HG03460 (cell line): ENCODE measurements at regions not wholly inside any gene's neighbourhood (a gene's known extent, or its start where the extent isn't known, plus 50 kb on each side); places are given as distances from the start of the nearest gene placed in this dataset.

Experiments used
- ATAC-seq: cut with Tn5 transposase; IDR thresholded peaks from one replicate; pipeline ENCODE4 v1.9.1; 2021; ENCODE audit not compliant: unreplicated experiment

DNA sequence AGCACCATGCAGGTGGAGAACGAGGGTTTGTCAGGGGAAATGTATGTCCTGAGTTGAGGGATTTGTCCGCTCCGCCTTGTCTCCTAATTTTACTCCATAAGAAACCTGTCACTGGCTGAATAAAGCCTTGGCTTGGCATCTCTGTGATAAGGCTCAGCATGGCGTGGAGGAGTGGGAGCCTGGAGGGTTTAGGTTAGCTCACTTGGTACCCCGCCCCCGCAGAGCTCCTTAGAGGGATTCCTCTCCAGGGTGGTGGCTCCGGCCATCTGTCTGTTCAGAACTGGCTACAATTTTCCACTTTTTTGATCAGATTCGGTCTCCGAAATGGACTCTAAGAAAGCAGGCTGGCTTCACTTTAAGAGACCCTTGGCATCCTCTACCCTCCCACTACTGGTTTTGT, 192.2 kb upstream of the SYNDIG1 start:
- no peak for ATAC-seq

DNA sequence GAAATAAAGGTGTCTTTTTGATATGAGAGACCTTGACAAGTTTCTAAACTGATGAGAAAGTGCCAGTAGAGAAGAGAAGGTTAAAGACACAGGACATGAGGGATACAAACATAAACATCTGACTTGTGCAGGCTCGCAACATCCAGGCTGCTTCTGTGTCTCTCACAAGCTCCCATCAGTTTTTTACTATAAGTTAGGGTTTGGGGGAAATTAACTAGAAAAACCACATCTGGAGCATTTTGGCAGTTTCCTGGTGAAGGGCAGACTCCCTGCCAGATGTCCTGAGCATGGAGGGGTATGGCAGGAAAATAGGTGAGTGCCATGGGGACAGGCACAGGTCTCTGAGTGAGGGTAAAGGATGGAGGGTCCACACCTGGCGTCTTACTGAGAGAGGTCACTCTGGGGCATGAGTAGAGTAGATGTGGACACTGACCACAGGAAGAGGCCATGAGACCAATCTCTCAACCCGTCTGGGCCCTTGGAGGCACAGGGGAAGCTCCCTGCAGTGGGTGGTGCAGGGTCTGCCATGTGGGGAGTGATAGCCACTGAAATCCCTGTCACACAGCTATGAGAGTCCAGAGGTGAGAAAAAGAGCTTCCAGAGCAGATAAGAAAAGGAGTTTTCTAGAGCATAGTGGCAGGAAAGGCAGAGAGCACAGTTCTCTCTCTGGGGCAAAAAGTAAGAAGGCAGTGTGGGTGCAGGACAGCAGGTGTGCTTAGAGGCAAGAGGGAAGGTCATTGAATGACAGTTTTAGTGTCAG, 193.3 kb upstream of the SYNDIG1 start:
- no peak for ATAC-seq

DNA sequence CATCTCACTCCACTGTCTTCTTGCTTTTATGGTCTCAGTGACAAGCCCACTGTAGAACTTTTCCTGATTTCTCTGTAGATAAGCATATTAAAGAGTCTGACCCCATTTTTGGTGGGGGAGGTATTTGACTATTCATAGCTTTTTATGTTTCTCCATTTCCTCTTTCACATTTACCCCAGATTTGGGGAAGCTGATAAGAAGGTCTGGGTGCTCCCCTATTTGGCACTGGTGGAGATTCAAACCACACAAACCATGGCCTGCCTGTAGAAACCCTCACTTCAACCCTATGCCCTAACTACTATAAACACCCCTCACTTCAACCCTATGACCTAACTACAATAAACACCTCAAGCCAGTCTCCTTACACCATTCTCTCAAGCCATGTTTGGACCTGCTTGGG, 196.2 kb upstream of the SYNDIG1 start:
- no peak for ATAC-seq

DNA sequence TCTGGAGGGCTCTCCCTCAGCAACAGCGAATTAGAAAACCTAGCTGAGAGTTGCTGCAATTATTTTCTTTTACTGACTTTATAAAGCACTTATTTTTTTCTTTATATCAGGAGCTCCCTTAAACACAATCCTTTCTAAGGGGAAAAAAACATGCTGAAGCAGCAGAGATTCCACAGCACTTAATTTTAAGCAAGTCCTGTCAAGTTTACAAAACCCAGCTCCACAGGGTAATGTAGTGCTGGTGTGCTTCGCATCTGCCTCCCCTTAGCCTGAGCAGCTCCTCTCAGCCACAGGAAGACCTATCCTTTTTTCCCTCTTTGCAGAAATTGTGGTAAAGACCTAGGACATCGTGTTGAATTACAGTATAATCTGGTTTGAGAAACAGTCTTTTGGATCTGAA, 208.1 kb upstream of the SYNDIG1 start:
- no peak for ATAC-seq

DNA sequence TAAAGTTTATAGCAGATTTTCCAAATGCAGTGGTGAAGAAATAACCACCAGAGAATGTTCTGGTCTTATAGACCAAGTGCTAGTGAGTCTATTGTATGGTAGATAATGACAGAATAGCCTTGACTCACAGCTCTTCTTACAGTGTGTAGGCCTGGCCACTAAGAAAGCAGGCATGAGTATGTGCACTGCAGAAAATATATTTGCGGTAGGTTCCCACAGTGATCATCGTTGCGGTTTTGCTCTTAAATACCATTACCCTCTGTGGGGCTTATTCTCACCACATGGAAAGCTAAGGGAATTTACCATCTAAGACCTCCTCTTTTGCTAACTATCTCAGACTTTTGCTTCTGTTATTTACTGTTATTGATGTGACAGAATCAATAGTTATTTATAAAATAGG, 212.3 kb upstream of the SYNDIG1 start:
- no peak for ATAC-seq

DNA sequence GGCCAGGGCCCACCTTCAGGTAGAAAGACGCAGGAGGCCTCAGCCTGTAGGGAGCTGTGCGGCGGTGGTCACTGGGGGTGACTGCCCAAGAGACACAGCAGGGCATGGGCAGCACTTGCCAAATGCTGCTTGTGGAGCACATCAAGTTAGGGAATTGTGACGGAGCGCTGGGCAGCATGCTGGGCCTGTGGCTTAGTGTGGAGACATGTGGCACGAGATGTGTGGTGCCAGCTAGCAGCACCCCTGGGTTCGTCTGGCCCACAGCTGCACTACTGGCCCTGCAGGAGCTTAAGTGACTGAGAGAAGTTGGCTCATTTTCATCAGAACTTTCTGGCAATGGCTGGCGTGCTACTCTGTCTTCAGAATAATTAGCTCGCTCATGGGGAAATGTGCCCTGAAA, 213.1 kb upstream of the SYNDIG1 start:
- no peak for ATAC-seq

DNA sequence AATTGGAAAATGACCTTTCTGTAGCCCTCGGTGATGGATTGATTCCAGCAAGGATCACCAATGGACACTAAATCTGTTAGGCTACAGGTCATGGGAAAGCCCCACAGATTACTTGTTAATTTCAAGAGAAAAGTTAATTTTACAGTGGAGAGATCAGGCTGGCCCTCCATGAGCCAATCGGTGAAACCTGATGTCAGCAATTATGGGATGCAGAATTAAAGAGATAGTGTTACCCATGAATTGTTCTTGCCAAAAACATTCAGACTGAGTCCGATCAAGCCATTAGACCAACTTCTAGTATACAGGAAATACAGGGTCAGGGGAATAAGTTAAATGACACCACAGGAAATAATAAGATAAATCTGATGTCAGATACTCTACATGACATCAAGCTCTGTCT, 214.9 kb upstream of the SYNDIG1 start:
- no peak for ATAC-seq

DNA sequence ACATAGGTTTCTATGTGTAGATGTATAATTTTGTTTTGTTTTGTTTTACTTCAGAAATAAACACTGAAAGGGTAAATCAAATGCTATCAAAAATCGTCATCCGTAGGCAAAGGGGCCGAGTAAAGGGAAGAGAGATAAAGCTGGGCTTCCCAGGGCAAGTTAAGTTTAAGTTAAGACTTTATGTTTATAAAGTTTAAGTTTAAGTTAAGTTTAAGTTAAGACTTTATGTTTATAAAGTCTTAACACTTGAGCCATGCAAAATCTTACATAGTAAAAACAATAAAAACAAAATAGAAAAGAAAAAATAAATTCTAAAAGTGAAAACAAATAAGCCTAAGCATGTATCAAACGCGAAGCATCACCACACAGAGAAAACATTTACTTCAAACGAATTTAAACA, 216.1 kb upstream of the SYNDIG1 start:
- no peak for ATAC-seq

DNA sequence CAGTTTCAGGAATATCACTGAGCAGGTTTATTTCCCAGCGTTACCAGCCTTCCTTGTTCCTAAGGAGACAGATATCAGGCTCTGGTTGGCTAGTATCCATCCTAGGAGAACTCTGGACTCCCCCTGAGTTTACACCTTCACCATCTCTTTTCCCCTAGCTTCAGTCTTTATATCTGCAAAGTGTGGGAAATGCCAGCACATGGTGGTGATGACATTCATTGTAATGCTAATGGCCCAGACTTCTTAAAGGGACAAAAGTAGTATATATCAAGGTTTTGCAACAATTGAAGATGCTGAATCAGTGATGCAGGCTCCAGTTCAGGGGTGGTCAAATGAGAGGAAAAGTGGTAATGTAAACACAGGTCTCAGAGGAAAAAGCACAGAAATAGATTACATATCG, 224.3 kb upstream of the SYNDIG1 start:
- no peak for ATAC-seq

DNA sequence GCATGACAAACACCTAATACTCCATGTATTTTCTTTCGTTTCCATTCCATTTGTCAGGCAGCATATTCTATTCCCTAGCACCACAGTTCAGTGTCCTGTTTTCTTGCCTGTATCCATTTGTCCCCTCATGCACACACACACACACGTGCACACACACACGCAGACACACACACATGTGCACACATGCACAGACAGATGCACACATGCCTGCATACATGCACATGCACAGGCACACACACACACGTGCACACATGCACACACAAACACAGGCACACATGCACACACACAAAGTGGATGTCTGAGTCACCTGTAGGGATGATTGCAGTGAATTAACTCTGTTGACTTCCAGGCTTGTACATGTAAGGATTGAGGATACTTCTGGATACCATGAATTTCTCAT, 226.7 kb upstream of the SYNDIG1 start:
- ATAC-seq = no peak

DNA sequence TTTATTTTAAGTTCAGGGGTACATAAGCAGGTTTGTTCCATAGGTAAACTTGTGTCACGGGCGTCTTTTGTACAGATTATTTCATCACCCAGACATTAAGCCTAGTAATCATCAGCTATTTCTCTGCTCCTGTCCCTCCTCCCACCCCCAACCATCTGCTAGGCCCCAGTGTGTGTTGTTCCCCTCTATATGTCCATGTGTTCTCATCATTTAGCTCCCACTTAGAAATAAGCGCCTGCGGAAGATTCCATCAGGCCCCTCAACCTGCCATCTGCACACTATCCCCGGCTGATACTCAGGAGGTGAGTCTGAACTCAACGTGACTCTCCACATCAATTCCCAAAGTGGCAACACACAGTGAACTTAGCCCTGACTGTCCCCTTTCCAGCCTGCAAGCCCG, 228.0 kb upstream of the SYNDIG1 start:
- no peak for ATAC-seq

DNA sequence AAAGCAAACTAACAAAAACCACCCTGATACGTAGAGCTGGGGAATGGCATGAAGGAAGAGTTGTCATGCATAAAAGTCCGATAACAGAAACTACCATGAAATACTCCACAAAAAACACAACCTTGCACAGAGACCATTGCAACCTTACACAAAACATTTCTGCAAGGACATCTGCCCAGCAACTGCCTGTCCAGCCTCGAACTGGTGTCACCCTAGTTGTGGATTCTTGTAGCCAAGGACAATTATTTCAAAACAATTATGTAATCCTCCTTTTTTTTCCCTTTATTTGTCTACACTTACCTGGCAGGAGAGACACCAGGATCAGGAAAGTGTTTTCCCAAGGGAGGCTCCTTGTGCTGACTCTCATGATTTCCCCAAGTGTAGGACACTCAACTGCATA, 232.5 kb upstream of the SYNDIG1 start:
- no peak for ATAC-seq

DNA sequence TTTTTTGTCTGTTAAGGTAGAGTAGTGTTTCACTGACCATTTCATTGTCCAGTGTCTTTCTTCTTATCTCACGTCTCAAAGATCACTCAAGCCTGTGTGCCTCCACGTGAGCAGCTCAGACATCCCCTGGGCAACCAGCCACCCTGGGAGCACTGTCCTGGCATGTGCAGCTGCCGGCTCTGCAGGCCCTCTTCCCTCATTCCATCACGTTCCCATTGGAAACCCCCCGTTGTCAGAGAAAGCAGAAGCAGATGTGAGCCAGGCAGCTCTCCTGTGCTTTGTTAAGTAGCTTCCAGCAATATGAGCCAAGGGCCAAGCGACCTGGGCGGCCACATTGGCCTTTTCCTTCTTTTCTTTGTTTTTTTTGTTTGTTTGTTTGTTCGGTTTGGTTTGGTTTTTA, 233.2 kb upstream of the SYNDIG1 start:
- ATAC-seq = no peak

DNA sequence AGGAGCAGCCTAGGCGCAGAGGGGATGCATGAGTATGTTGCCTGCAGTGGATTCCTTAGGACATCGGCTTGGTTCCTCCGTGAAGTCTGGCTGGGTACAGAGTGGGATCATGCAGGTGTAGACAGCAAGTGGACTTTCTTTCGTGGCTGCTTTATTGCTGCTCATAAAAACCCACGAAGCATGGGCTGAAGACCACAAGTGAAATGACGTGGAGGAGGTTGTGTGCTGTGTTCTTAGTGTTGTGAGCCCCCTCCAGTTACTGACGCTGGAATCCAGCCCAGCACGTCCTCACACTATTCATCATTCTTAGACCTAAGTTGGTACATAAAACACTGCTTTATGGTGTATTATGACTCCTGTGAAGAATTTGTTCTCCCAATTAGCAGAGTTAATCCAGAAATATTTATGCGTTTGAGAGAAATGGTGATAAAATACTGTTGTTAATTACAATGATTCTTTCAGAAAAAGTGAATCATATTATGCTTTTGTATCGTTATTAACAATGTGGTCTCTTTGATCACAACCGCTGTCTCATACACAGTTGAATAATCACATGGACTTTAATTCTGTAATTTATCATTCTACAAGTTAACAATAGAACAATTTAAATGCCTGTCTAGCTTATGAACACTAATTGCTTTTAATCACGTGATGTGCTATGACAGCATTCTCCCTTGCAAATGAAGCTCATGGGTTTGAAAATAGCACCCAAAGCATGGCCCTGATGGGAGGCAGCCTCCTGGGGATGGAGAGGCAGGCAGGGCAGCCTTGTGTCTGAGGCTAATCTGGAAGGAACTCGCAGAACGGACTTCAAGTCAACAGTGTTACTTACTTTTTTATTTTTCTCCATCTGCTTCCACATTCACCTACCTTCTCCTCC, 233.9 kb upstream of the SYNDIG1 start:
- no peak for ATAC-seq

DNA sequence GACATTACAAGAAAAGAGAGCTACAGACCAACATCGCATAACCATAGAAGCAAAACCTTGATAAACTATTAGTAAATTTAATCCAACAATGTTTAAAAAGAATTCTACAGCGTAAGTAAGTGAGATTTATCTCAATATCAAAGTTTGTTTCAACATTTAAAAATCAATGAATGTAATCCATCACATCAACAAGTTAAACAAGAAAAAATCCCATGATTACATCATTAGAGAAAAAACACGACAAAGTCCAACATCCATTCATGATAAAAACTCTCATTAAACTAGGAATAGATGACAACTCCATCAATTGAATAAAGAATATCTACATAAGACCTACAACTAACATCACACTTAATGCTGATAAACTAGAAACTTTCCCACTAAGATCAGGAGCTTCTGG, 239.0 kb upstream of the GGTLC1 start:
- ATAC-seq = no peak

DNA sequence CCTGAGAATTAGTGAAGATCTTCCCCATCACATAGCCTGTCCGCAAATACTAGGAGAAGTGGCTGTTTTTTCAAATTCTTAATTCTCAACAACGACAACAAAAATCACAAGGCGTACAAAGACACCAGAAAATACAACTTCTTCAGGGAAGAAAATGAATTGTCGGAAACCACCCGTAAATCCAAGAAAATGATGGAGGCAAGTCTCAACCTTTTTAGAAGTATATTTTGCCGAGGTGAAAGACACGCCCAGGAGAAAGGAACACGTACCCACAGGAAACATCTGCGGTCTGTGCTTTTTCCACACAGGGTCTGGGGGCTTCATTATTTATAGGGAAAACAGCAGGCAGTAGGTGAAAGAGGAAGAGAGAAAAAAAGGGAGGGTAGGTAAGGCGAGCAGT, 223.9 kb upstream of the GGTLC1 start:
- ATAC-seq = no peak

DNA sequence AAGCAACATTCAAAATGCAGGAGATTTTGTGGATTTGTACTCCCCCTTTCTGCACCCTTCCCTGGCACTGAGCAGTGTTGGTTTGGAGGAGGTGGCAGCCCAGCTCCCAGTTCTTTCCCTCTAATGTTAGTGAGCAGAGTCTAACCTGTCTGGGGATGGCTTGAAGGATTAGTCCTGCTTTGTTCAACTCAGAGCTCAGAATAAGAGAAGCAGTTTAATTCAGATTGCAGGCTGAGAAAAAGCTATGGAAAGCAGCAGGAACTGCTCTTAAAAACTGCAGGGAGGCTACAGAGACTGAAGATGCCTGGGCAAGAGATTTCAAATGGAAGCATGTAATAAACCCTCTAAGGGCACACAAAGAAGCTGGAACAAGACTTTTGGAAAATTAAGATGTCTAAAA, 223.4 kb upstream of the GGTLC1 start:
- ATAC-seq = no peak

DNA sequence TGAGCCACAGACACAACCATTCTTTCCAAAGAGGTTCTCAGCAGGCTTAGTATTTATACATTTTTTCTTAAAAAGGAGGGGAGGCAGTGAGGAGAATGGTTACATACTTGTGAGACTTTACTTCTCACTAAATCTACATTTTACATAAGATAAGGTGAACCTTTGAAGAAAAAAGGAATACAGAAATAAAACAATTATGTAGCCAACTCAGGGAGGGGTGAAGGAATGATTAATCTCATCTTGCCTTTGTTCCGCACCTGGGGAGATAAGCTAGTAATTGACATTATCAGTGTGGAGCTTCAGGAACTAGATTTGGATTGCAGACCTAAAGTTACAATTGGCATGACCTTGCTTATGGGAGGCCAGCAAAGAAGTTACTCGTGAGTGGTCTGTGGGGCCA, 221.8 kb upstream of the GGTLC1 start:
- no peak for ATAC-seq

DNA sequence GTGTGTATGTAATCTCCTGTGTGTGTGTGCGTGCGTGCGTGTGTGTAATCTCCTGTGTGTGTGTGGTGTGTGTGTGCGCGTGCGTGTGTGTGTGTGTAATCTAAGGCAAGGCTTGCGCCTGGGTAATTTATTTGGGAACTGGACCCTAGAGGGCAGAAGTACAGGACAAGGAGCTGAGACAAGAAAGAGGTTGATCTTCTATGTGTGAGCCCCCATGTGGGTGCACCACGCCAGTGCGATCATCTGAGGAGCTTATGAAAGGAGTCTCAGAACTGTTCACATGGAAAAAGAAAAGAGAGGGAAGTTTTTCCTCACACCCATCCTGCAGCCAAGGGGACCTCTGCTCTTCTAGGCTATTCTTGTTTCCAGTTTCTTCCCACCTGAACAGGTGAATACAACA, 220.1 kb upstream of the GGTLC1 start:
- ATAC-seq = no peak

DNA sequence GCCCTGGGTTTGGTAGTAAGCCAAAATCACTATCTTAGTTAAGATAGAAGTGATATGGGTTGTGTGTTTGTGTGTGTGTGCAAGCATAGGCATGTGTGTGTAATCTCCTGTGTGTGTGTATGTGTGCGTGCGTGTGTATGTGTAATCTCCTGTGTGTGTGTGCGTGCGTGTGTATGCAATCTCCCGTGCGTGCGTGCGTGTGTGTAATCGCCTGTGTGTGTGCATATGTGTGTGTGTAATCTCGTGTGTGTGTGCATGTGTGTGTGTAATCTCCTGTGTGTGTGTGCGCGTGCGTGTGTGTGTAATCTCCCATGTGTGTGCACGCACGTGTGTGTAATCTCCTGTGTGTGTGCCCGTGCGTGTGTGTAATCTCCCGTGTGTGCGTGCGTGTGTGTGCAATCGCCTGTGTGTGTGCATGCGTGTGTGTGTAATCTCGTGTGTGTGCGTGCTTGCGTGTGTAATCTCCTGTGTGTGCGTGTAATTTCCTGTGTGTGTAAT, 219.3 kb upstream of the GGTLC1 start:
- ATAC-seq = no peak

DNA sequence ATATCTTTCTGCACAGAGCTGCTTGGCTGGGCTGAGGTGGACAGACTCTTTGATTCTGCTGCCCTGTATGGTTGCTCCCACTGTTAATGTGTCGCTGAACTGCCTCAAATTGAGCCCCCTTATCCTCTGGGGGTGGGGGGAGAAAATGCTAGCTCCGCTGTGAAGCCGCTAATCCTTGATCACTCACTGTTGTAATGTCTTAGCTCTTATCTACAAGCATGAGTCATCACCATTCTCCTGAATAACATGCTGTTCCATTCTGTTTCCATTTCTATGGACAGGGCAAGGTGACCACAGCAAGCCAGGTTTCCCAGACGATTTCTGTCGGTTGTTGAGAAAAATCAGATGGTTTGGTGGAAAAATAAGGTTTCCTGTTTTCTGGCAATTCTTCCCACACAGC, 218.4 kb upstream of the GGTLC1 start:
- no peak for ATAC-seq

DNA sequence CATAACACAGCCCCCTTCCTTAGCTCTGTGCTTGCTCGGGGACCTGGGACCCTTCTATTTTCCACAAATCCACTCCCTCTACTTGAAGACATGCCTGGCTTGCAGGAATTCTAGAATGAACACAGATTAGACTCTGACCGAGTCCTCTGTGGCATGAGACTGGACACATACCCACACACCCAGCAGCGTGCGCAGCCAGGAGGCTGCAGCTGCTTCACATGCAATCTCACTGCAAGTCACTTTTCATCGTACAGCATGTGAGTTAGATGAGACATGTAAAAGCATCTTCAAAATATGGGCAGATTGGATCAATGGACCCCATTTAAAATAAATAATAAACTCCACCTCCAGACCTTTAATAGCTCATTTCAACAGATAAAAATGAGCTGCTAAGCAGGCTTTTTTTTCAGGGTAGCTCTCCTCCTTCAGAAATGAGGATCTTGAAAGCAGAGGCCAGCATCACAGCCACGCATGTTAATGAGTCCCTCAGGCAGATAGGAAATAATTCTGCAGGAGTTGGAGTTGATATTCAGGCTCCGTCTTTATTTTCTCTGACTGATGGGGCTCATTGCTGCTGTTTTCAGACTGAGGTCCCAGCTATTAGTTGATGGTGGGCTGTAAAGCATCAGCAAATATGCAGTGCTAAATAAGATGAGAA, 215.1 kb upstream of the GGTLC1 start:
- no peak for ATAC-seq
